ENCODE measurements at regions not wholly inside any gene's neighbourhood (a gene's known extent, or its start where the extent isn't known, plus 50 kb on each side); places are given as distances from the start of the nearest gene placed in this dataset.

DNA sequence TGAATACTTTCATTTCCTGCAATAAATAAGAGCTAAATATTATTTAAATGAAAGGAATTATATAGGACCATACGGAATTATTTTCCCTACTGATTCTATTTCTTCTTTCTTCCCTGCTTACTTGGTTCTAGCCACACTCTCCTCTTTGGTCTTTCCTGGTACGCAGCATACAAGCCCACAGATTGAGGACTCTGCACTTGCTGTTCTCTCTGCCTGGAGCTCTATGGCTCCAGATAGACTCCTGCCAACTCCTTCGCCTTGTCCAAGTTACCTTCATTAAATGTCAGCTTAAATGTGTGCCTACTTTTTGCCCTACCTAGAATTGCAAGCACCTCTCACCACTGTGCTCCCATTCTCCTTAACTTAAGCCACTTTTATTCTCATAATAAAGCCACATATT lies 203.4 kb downstream of the MDFIC start:
- H3K9ac ChIP-seq (ENCODE audit: low read length) = no peak overlapping the region
- no peaks in the 10 kb centered on the region for H3K9me2 ChIP-seq (ENCODE audit: insufficient read depth, low read length)
- no peak for TF ChIP-seq REST (IDR thresholded peaks at IDR 0.05; ENCODE audit: borderline replicate concordance)
- TF ChIP-seq EZH2 (IDR thresholded peaks at IDR 0.05; ENCODE audit: borderline replicate concordance, insufficient read depth, low read length, poor library complexity, severe bottlenecking) = no peak
- TF ChIP-seq POLR2AphosphoS5 (IDR thresholded peaks at IDR 0.05) = no peak
- no peak for TF ChIP-seq MXI1 (conservative IDR thresholded peaks at IDR 0.05; ENCODE audit: poor library complexity, severe bottlenecking)
- no peak for TF ChIP-seq SMC3 (conservative IDR thresholded peaks at IDR 0.05; ENCODE audit: poor library complexity)
- TF ChIP-seq CTCF (IDR thresholded peaks at IDR 0.05; ENCODE audit: poor library complexity, severe bottlenecking) = no peak
- TF ChIP-seq EP300 (conservative IDR thresholded peaks at IDR 0.05; ENCODE audit: poor library complexity, severe bottlenecking) = no peak
- no peak for TF ChIP-seq RAD21 (conservative IDR thresholded peaks at IDR 0.05)
- H3F3A ChIP-seq (ENCODE audit: insufficient read depth, low read length, poor library complexity, severe bottlenecking) = no peaks in the 10 kb centered on the region
- no peaks in the 10 kb centered on the region for H3K27me3 ChIP-seq (ENCODE audit: insufficient read depth, low read depth, low read length)
- no peak overlapping the region for H3K27ac ChIP-seq (ENCODE audit: low read length)
- no peaks in the 10 kb centered on the region for H3K79me2 ChIP-seq (replicated peaks; ENCODE audit: insufficient read depth, low read length)
- H3K4me2 ChIP-seq (ENCODE audit: low read length) = no peak overlapping the region
- H2AFZ ChIP-seq (ENCODE audit: low read depth, low read length) = no peak overlapping the region
- H3K9me3 ChIP-seq (ENCODE audit: low read length) = no peaks in the 10 kb centered on the region
- H3K36me3 ChIP-seq (ENCODE audit: insufficient read depth, low read length) = no peaks in the 10 kb centered on the region
- H3K4me3 ChIP-seq (ENCODE audit: low read length) = no peak overlapping the region
- H4K20me1 ChIP-seq (ENCODE audit: insufficient read depth) = no peaks in the 10 kb centered on the region

DNA sequence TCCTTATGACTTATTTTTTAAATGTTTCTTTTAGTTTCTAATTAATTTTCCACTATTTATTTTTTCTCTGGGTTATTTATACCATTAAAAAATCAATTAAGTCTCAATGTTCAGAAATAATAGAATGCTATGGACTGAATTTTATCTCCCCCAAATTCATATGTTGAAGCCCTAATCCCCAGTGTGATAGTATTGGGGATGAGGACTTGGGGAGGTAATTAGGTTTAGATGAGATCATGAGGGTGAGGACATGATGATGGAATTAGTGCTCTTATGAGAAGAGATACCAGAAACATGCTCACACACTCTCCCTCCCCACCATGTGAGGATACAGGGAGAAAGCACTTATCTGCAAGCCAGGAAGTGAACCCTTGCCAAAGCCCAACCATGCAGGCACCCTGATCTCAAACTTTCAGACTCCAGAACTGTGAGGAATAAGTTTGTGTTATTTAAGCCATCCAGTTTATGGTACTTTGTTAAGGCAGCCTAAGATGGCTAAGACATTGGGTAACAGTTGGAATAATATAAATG lies 202.6 kb downstream of the MDFIC start:
- Histone ChIP-seq H3K9me2 (ENCODE audit: insufficient read depth, low read length) (no peaks in the 10 kb centered on the region), H3K4me3 (ENCODE audit: low read length) (no peak overlapping the region), H3K9me3 (ENCODE audit: low read length) (no peaks in the 10 kb centered on the region), H3K27ac (ENCODE audit: low read length) (no peak overlapping the region), H3K36me3 (ENCODE audit: insufficient read depth, low read length) (no peaks in the 10 kb centered on the region), H3K79me2 (replicated peaks; ENCODE audit: insufficient read depth, low read length) (no peaks in the 10 kb centered on the region), H3K9ac (ENCODE audit: low read length) (no peak overlapping the region), H3K27me3 (ENCODE audit: insufficient read depth, low read depth, low read length) (no peaks in the 10 kb centered on the region), H4K20me1 (ENCODE audit: insufficient read depth) (no peaks in the 10 kb centered on the region), H2AFZ (ENCODE audit: low read depth, low read length) (no peak overlapping the region), H3K4me2 (ENCODE audit: low read length) (no peak overlapping the region), H3F3A (ENCODE audit: insufficient read depth, low read length, poor library complexity, severe bottlenecking) (no peaks in the 10 kb centered on the region)
- TF ChIP-seq POLR2AphosphoS5 (IDR thresholded peaks at IDR 0.05) (no peak), RAD21 (conservative IDR thresholded peaks at IDR 0.05) (no peak)

GRCh38 chr7:115123441-115123840 lies 201.5 kb downstream of the MDFIC start:
- Histone ChIP-seq H3K27me3 (ENCODE audit: insufficient read depth, low read depth, low read length) (no peaks in the 10 kb centered on the region), H4K20me1 (ENCODE audit: insufficient read depth) (no peaks in the 10 kb centered on the region), H2AFZ (ENCODE audit: low read depth, low read length) (no peak overlapping the region), H3K27ac (ENCODE audit: low read length) (no peak overlapping the region), H3K9me2 (ENCODE audit: insufficient read depth, low read length) (no peaks in the 10 kb centered on the region), H3K9ac (ENCODE audit: low read length) (no peak overlapping the region), H3K79me2 (replicated peaks; ENCODE audit: insufficient read depth, low read length) (no peaks in the 10 kb centered on the region), H3K4me3 (ENCODE audit: low read length) (no peak overlapping the region), H3K9me3 (ENCODE audit: low read length) (no peaks in the 10 kb centered on the region), H3K36me3 (ENCODE audit: insufficient read depth, low read length) (no peaks in the 10 kb centered on the region), H3K4me2 (ENCODE audit: low read length) (no peak overlapping the region), H3F3A (ENCODE audit: insufficient read depth, low read length, poor library complexity, severe bottlenecking) (no peaks in the 10 kb centered on the region)
- no peak for TF ChIP-seq TAF1 (IDR thresholded peaks at IDR 0.05; ENCODE audit: low read depth)
- TF ChIP-seq MXI1 (conservative IDR thresholded peaks at IDR 0.05; ENCODE audit: poor library complexity, severe bottlenecking) = no peak
- no peak for TF ChIP-seq RAD21 (conservative IDR thresholded peaks at IDR 0.05)
- no peak for TF ChIP-seq POLR2AphosphoS5 (IDR thresholded peaks at IDR 0.05)
- no peak for TF ChIP-seq SMC3 (conservative IDR thresholded peaks at IDR 0.05; ENCODE audit: poor library complexity)
- no peak for TF ChIP-seq EP300 (conservative IDR thresholded peaks at IDR 0.05; ENCODE audit: poor library complexity, severe bottlenecking)

Measured in neural cell (in vitro differentiated cells).